Transverse colon (tissue), 4 donors: ENCODE measurements at regions not wholly inside any gene's neighbourhood (a gene's known extent, or its start where the extent isn't known, plus 50 kb on each side); places are given as distances from the start of the nearest gene placed in this dataset.

Experiments
- DNase-seq: peaks from one replicate; pipeline ENCODE4 v3.0.0-alpha.2; 2019
- H3K27ac ChIP-seq, 4 donors: fragments of 200-600 bp; sonication (generic); 2 replicates each; pipeline ENCODE4 v1.5.1; 2016 to 2018; ENCODE audit warnings: inconsistent platforms in 4 of 4
- H3K27me3 ChIP-seq: fragments of 200-600 bp; sonication (generic); 2 replicates; pipeline ENCODE4 v1.5.1; 2017; ENCODE audit warnings: inconsistent platforms
- H3K36me3 ChIP-seq, 4 donors: fragments of 200-600 bp; sonication (generic); 2 replicates each; pipeline ENCODE4 v1.5.1; 2017 to 2019; ENCODE audit warnings: inconsistent platforms in 4 of 4
- H3K4me1 ChIP-seq, 4 donors: fragments of 200-600 bp; sonication (generic); 2 replicates each; pipeline ENCODE4 v1.5.1; 2017 to 2020; ENCODE audit warnings: inconsistent platforms in 4 of 4
- H3K4me3 ChIP-seq, 4 donors: fragments of 200-600 bp; sonication (generic); 1 replicate in 1 of 4; 2 replicates in 3 of 4; pipeline versions ENCODE4 v1.5.1 to v1.6.1; 2017 to 2019; ENCODE audit warnings: inconsistent platforms in 4 of 4
- H3K9me3 ChIP-seq, 2 donors: fragments of 200-600 bp; sonication (generic); 2 replicates each; pipeline ENCODE4 v1.5.1; 2017 to 2019; ENCODE audit warnings: inconsistent platforms in 2 of 2
- EP300 ChIP-seq: sonication (generic); formaldehyde crosslinking; IDR thresholded peaks from one replicate; pipeline ENCODE4 v1.6.1; 2017; ENCODE audit warnings: antibody characterized with exemption, low read depth
- POLR2A ChIP-seq: fragments of 450-650 bp; IDR thresholded peaks from one replicate; pipeline ENCODE4 v1.6.1; 2016; ENCODE audit warnings: antibody characterized with exemption, mild to moderate bottlenecking, moderate library complexity
- POLR2AphosphoS5 ChIP-seq, 3 donors: sonication (generic); formaldehyde crosslinking; IDR thresholded peaks; one replicate each; pipeline ENCODE4 v1.6.1; 2016; ENCODE audit warnings: antibody characterized with exemption in 3 of 3
- WGBS, 2 donors: methylation state at CpG; one replicate each; pipeline ENCODE4 v1.1.5; 2018; ENCODE audit warnings: low coverage in 1 of 2; 5-methylcytosine and 5-hydroxymethylcytosine counted together
- in situ Hi-C, 4 donors: fragments of 200-750 bp; cut with MboI; loops; one replicate each; pipeline versions ENCODE4 v1.15.0 to v1.15.1; 2017; ENCODE audit warnings: low sequenced_read_pairs in 3 of 4, low pct_ligation_motif_present in 1 of 4, low pct_unique_long_range_greater_than_20kb in 1 of 4
- intact Hi-C: fragments of 100-400 bp; cut with DNase I; formaldehyde crosslinking; loops from one replicate; pipeline ENCODE4 v1.15.1; 2023; ENCODE audit warnings: low total_unique reads
- TF ChIP-seq, protein P1 (sequence below), 5 experiments: fragments of 200-600 bp in 3 of 5; fragments of 450-650 bp in 2 of 5; sonication (generic) in 3 of 5; IDR thresholded peaks; 1 replicate in 2 of 5; 2 replicates in 3 of 5; pipeline ENCODE4 v1.5.1; 2016 to 2017; ENCODE audit warnings: antibody characterized with exemption in 5 of 5, inconsistent platforms in 3 of 5, mild to moderate bottlenecking in 2 of 5, moderate library complexity in 1 of 5

DNA sequence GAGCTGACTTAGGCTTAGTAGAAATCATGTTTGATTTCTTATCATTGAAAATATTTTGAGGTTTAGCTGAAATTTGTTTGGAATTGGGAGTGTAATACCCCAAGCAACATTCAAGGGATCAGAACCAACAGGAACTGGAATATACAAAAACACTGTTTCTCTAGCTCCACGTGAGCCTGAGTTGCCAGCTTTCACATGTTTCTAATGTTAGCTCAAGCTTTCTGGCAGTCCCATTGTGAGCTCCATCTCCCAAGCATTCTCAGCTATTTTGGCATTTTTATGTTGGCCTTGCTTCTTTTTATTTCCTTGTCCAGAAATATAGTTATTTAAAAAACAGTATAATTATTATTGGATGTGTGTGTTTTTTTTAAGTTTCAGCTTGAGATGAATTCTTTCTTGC lies 427.1 kb upstream of the DPH6 start:
- in situ Hi-C loops, result no loop called here
- WGBS, 2 donors, result 33 to 54% methylated on average over 1 of the region's 1 CpG
- no peak overlapping the region for H3K27ac ChIP-seq
- H3K36me3 ChIP-seq, result no peaks in the 10 kb centered on the region
- H3K4me1 ChIP-seq, result no peaks in the 10 kb centered on the region
- no peaks in the 10 kb centered on the region for H3K9me3 ChIP-seq
- intact Hi-C loops, result no loop called here
- no peak for DNase-seq
- no peak overlapping the region for H3K4me3 ChIP-seq
- H3K27me3 ChIP-seq, result no peaks in the 10 kb centered on the region
- TF ChIP-seq, protein P1, sequence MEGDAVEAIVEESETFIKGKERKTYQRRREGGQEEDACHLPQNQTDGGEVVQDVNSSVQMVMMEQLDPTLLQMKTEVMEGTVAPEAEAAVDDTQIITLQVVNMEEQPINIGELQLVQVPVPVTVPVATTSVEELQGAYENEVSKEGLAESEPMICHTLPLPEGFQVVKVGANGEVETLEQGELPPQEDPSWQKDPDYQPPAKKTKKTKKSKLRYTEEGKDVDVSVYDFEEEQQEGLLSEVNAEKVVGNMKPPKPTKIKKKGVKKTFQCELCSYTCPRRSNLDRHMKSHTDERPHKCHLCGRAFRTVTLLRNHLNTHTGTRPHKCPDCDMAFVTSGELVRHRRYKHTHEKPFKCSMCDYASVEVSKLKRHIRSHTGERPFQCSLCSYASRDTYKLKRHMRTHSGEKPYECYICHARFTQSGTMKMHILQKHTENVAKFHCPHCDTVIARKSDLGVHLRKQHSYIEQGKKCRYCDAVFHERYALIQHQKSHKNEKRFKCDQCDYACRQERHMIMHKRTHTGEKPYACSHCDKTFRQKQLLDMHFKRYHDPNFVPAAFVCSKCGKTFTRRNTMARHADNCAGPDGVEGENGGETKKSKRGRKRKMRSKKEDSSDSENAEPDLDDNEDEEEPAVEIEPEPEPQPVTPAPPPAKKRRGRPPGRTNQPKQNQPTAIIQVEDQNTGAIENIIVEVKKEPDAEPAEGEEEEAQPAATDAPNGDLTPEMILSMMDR (IDR thresholded peaks at IDR 0.05), result no peak
- TF ChIP-seq POLR2AphosphoS5 (IDR thresholded peaks at IDR 0.05) (no peak), POLR2A (no peak), EP300 (no peak)

DNA sequence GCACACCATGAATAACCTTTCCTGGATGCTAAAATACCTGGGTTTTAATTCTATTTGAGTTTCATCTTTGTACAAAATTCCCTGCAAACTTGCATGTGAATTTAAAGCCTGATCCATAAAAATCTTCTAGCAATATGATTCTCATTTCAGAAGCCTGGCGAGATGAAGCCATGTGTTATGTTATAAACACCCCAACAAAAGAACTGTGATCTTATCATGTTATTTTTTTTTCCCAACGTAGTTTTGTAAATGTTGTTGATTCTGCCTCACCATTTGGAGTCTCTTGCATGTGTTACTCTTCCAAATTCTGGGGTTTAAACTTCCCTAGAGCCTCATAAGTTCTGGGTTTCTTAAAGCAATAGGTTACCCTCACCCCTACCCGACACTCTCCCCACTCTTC lies 428.1 kb upstream of the DPH6 start:
- Histone ChIP-seq H3K36me3 (no peaks in the 10 kb centered on the region), H3K4me3 (no peak overlapping the region), H3K9me3 (no peaks in the 10 kb centered on the region), H3K4me1 (no peaks in the 10 kb centered on the region), H3K27me3 (no peaks in the 10 kb centered on the region), H3K27ac (no peak overlapping the region)
- intact Hi-C loops, result no loop called here
- in situ Hi-C loops, result no loop called here
- DNase-seq, result no peak
- TF ChIP-seq POLR2AphosphoS5 (IDR thresholded peaks at IDR 0.05) (no peak), POLR2A (no peak), EP300 (no peak)
- TF ChIP-seq, protein P1 (IDR thresholded peaks at IDR 0.05), result no peak
- WGBS, 2 donors, result 36 to 65% methylated on average over 2 to 3 of the region's 3 CpGs

DNA sequence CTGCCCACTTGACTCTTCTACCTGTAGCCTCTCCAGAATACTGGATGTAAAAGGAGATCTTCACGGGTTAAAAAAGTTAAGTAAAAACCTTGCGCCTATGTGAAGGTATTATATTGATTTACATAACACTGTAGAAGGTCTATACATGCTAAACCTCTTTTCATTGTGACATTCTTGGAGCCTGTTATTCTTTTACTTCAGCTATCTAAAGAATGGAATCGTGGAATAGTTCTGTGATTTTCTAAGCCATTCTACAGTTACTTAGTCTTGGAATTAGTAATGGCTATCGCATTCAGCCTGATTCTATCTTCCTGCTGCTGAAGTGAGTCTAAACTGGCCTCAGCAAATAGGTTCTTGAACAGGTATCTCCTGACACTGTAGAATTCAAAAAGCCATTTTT lies 430.0 kb upstream of the DPH6 start:
- Histone ChIP-seq H3K36me3 (no peaks in the 10 kb centered on the region), H3K4me1 (no peaks in the 10 kb centered on the region), H3K4me3 (no peak overlapping the region), H3K27me3 (no peaks in the 10 kb centered on the region), H3K9me3 (no peaks in the 10 kb centered on the region), H3K27ac (no peak overlapping the region)
- no peak for DNase-seq
- WGBS, 2 donors, result 91 to 93% methylated on average over 3 to 4 of the region's 4 CpGs
- intact Hi-C loops, result no loop called here
- in situ Hi-C loops, result no loop called here
- TF ChIP-seq POLR2A, result no peak
- TF ChIP-seq EP300, result no peak
- TF ChIP-seq, protein P1 (IDR thresholded peaks at IDR 0.05), result no peak
- no peak for TF ChIP-seq POLR2AphosphoS5 (IDR thresholded peaks at IDR 0.05)

DNA sequence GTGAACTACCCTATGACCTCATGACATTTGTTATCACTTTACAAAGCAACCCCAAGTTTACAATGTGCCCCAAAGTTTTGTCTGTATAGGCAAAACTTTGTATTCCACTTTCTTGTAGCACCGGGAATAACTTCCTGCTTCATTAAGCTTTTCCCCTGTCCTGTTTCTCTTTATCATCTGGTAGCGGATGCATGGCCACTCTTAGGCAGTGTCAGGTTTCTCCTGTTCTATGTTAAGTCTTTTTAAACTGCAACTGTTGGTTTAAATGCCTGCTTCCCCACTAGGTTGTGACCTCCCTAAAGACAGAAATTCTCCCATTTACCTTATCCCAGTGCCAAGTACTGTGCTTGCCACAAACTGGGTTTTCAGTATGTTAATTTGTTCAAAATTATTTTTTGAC lies 433.6 kb upstream of the DPH6 start:
- no peaks in the 10 kb centered on the region for H3K9me3 ChIP-seq

More for the DNA sequence above, 433.6 kb upstream of the DPH6 start:
- DNase-seq, result no peak
- TF ChIP-seq POLR2AphosphoS5 (IDR thresholded peaks at IDR 0.05), result no peak
- TF ChIP-seq POLR2A, result no peak
- no peak for TF ChIP-seq EP300
- TF ChIP-seq, protein P1 (IDR thresholded peaks at IDR 0.05), result no peak
- Histone ChIP-seq H3K27ac (no peak overlapping the region), H3K4me3 (no peak overlapping the region), H3K36me3 (no peaks in the 10 kb centered on the region), H3K27me3 (no peaks in the 10 kb centered on the region), H3K4me1 (no peaks in the 10 kb centered on the region)
- in situ Hi-C loops (no loop called here), intact Hi-C loops (no loop called here)
- WGBS, 2 donors, result 68 to 84% methylated on average over 2 of the region's 2 CpGs
